ENCODE measurements at regions not wholly inside any gene's neighbourhood (a gene's known extent, or its start where the extent isn't known, plus 50 kb on each side); places are given as distances from the start of the nearest gene placed in this dataset.

GRCh38 chr21:38880577-38880966 lies 74.8 kb downstream of the ETS2 start (continued):
- no peak for TF ChIP-seq ZNF274 (IDR thresholded peaks at IDR 0.05; ENCODE audit: insufficient read depth, insufficient read length)

- no peaks in the 10 kb centered on the region for H3K4me1 ChIP-seq (ENCODE audit: control insufficient read depth, insufficient read depth, low read length)
- no TSS peak for BruUV-seq (replicated peaks)
- no peak overlapping the region for H2AFZ ChIP-seq (ENCODE audit: control insufficient read depth, low read depth, low read length)
- no peak overlapping the region for H3K9ac ChIP-seq (ENCODE audit: control insufficient read depth, insufficient read depth, low read length)
- H3K4me2 ChIP-seq (ENCODE audit: control insufficient read depth, insufficient read depth) = no peak overlapping the region
- TF ChIP-seq SIN3A (IDR thresholded peaks at IDR 0.05; ENCODE audit: low read depth, low read length) (no peak), POU2F2 (IDR thresholded peaks at IDR 0.05; ENCODE audit: borderline replicate concordance, low read depth, low read length) (no peak), BHLHE40 (IDR thresholded peaks at IDR 0.05; ENCODE audit: borderline replicate concordance in 1 of 2, low read depth in 2 of 2, low read length in 1 of 2) (no peak), CHD4 (IDR thresholded peaks at IDR 0.05) (no peak), CREB1 (IDR thresholded peaks at IDR 0.05; ENCODE audit: low read depth) (no peak), CBX3 (IDR thresholded peaks at IDR 0.05; ENCODE audit: borderline replicate concordance, low read depth) (no peak)
- CTCF ChIA-PET = no interaction called here
- in situ Hi-C loops (cut with MboI) (no loop called here), intact Hi-C loops (cut with micrococcal nuclease; ENCODE audit: unreplicated experiment) (no loop called here)
- no peaks in the 10 kb centered on the region for H3K27me3 ChIP-seq (replicated peaks in 1 of 2; ENCODE audit: control insufficient read depth in 2 of 2, insufficient read depth in 2 of 2, low read length in 1 of 2)
- H3K4me3 ChIP-seq = no peak overlapping the region
- RAD21 ChIA-PET (ENCODE audit: unreplicated experiment) = no interaction called here
- 19% methylated on average over 4 of the region's 4 CpGs for WGBS (ENCODE audit: insufficient coverage, insufficient replicate concordance, low lambda C conversion rate, missing lambda C conversion rate)
- SMC1A ChIA-PET (ENCODE audit: uncharacterized antibody, unreplicated experiment) = interaction anchor here (0.9 kb wide), 1 partner anchor 9 kb away, joined by 4 read pairs; no protein-coding TSS in a partner anchor
- no peak for DNase-seq (ENCODE audit: low read depth, low spot score)
- no peak for ATAC-seq
- no peak overlapping the region for H3K27ac ChIP-seq (ENCODE audit: control insufficient read depth, insufficient read depth)
- POLR2A ChIA-PET = no interaction called here
- no peaks in the 10 kb centered on the region for H3K79me2 ChIP-seq (ENCODE audit: control insufficient read depth, insufficient read depth, low read length)
- no peak for FAIRE-seq
- no peaks in the 10 kb centered on the region for H3K36me3 ChIP-seq (ENCODE audit: control insufficient read depth in 2 of 2, insufficient read depth in 2 of 2, low read length in 1 of 2)
- no peaks in the 10 kb centered on the region for H4K20me1 ChIP-seq (ENCODE audit: control insufficient read depth, insufficient read depth)
- H3K9me3 ChIP-seq (replicated peaks; ENCODE audit: control insufficient read depth, insufficient read depth, low read length) = no peaks in the 10 kb centered on the region; the same call in 2 of the 3 replicates
Observed at GRCh38 chr21:38879912-38880576, 74.3 kb downstream of the ETS2 start.

Data from GM12878 (cell line).